ENCODE measurements at regions not wholly inside any gene's neighbourhood (a gene's known extent, or its start where the extent isn't known, plus 50 kb on each side); places are given as distances from the start of the nearest gene placed in this dataset.
A peak's percentile ranks its signal among the peaks of the same experiment; 100 is the strongest.
"Not testable (repeated sequence)": the region's sequence is repeated elsewhere in the genome, so short reads cannot be mapped to it uniquely, and the experiment has no call there.

- H3K36me3 Mint-ChIP-seq (ENCODE audit: low read depth), result peaks cover 3% of the 10 kb centered on the region
These were observed 353.6 kb upstream of the FANCL start for GRCh38 chr2:58594762-58595161.

GRCh38 chr2:58594175-58594574, 353.1 kb upstream of the FANCL start:
- no peaks in the 10 kb centered on the region for H3K4me1 ChIP-seq (ENCODE audit: control insufficient read depth, insufficient read depth, low read length)
- no peak overlapping the region for H3K4me3 ChIP-seq (ENCODE audit: low read length)
- Mint-ChIP-seq H3K27me3 (ENCODE audit: insufficient read depth) (no peaks in the 10 kb centered on the region), H3K9me3 (no peaks in the 10 kb centered on the region), H3K4me3 (no peak overlapping the region), H3K36me3 (ENCODE audit: low read depth) (peaks cover 3% of the 10 kb centered on the region), H3K27ac (no peak overlapping the region), H3K4me1 (peaks cover 1% of the 10 kb centered on the region)
- WGBS, 2 experiments (ENCODE audit: insufficient coverage in 1 of 2, insufficient read length in 1 of 2), result 44 to 68% methylated on average over 3 to 4 of the region's 4 CpGs
- peak; percentile 53 for DNase-seq
- no peak overlapping the region for H3K9ac ChIP-seq (ENCODE audit: extremely low read depth, low read length, poor library complexity, severe bottlenecking)
- no peaks in the 10 kb centered on the region for H3K9me3 ChIP-seq (ENCODE audit: control insufficient read depth, low read length)
- no peaks in the 10 kb centered on the region for H3K27me3 ChIP-seq (ENCODE audit: control insufficient read depth, insufficient read depth, low read length, poor library complexity, severe bottlenecking)
- no peak overlapping the region for H3K27ac ChIP-seq (ENCODE audit: low read depth, low read length)
- peak; percentile 73 for TF ChIP-seq CTCF (conservative IDR thresholded peaks at IDR 0.05)
- no peaks in the 10 kb centered on the region for H3K36me3 ChIP-seq (ENCODE audit: control insufficient read depth, insufficient read depth, low read length)

More at GRCh38 chr2:58594762-58595161, 353.6 kb upstream of the FANCL start:
- DNase-seq, result no peak
- Mint-ChIP-seq H3K9me3 (no peaks in the 10 kb centered on the region), H3K4me3 (no peak overlapping the region), H3K4me1 (peaks cover 1% of the 10 kb centered on the region), H3K27ac (no peak overlapping the region), H3K27me3 (ENCODE audit: insufficient read depth) (no peaks in the 10 kb centered on the region)
- no peaks in the 10 kb centered on the region for H3K27me3 ChIP-seq (ENCODE audit: control insufficient read depth, insufficient read depth, low read length, poor library complexity, severe bottlenecking)
- no peaks in the 10 kb centered on the region for H3K9me3 ChIP-seq (ENCODE audit: control insufficient read depth, low read length)
- H3K36me3 ChIP-seq (ENCODE audit: control insufficient read depth, insufficient read depth, low read length), result no peaks in the 10 kb centered on the region
- H3K27ac ChIP-seq (ENCODE audit: low read depth, low read length), result no peak overlapping the region
- TF ChIP-seq CTCF (conservative IDR thresholded peaks at IDR 0.05), result no peak
- no peak overlapping the region for H3K4me3 ChIP-seq (ENCODE audit: low read length)
- no peak overlapping the region for H3K9ac ChIP-seq (ENCODE audit: extremely low read depth, low read length, poor library complexity, severe bottlenecking)
- no peaks in the 10 kb centered on the region for H3K4me1 ChIP-seq (ENCODE audit: control insufficient read depth, insufficient read depth, low read length)

- not testable (repeated sequence) for H3K27ac Mint-ChIP-seq; H3K27me3 Mint-ChIP-seq (ENCODE audit: insufficient read depth); H3K4me3 ChIP-seq (ENCODE audit: low read length); H3K27me3 ChIP-seq (ENCODE audit: control insufficient read depth, insufficient read depth, low read length, poor library complexity, severe bottlenecking); H3K36me3 ChIP-seq (ENCODE audit: control insufficient read depth, insufficient read depth, low read length); H3K9me3 ChIP-seq (ENCODE audit: control insufficient read depth, low read length); H3K9ac ChIP-seq (ENCODE audit: extremely low read depth, low read length, poor library complexity, severe bottlenecking); DNase-seq; H3K4me1 ChIP-seq (ENCODE audit: control insufficient read depth, insufficient read depth, low read length); H3K4me3 Mint-ChIP-seq; H3K27ac ChIP-seq (ENCODE audit: low read depth, low read length); H3K9me3 Mint-ChIP-seq; H3K36me3 Mint-ChIP-seq (ENCODE audit: low read depth); H3K4me1 Mint-ChIP-seq
- 100% methylated on average over 2 of the region's 5 CpGs; no CpG with 5 or more reads in 1 of the 2 experiments for WGBS, 2 experiments (ENCODE audit: insufficient coverage in 1 of 2, insufficient read length in 1 of 2)
These were observed 345.1 kb upstream of the FANCL start for GRCh38 chr2:58586178-58586577.

- Mint-ChIP-seq H3K9me3 (no peaks in the 10 kb centered on the region), H3K4me1 (peaks cover 10% of the 10 kb centered on the region), H3K36me3 (ENCODE audit: low read depth) (no peaks in the 10 kb centered on the region), H3K27me3 (ENCODE audit: insufficient read depth) (no peaks in the 10 kb centered on the region), H3K4me3 (no peak overlapping the region), H3K27ac (no peak overlapping the region)
- Histone ChIP-seq H3K27ac (ENCODE audit: low read depth, low read length) (no peak overlapping the region), H3K4me1 (ENCODE audit: control insufficient read depth, insufficient read depth, low read length) (no peaks in the 10 kb centered on the region), H3K4me3 (ENCODE audit: low read length) (no peak overlapping the region), H3K36me3 (ENCODE audit: control insufficient read depth, insufficient read depth, low read length) (no peaks in the 10 kb centered on the region), H3K9me3 (ENCODE audit: control insufficient read depth, low read length) (no peaks in the 10 kb centered on the region), H3K27me3 (ENCODE audit: control insufficient read depth, insufficient read depth, low read length, poor library complexity, severe bottlenecking) (no peaks in the 10 kb centered on the region), H3K9ac (ENCODE audit: extremely low read depth, low read length, poor library complexity, severe bottlenecking) (no peak overlapping the region)
- 97 to 100% methylated on average over 1 to 5 of the region's 5 CpGs for WGBS, 2 experiments (ENCODE audit: insufficient coverage in 1 of 2, insufficient read length in 1 of 2)
- DNase-seq, result no peak
- no peak for TF ChIP-seq CTCF (conservative IDR thresholded peaks at IDR 0.05)
These were observed 344.1 kb upstream of the FANCL start for GRCh38 chr2:58585233-58585632.

Measured in endodermal cell (in vitro differentiated cells).